ENCODE measurements at regions not wholly inside any gene's neighbourhood (a gene's known extent, or its start where the extent isn't known, plus 50 kb on each side); places are given as distances from the start of the nearest gene placed in this dataset.
A peak's percentile ranks its signal among the peaks of the same experiment; 100 is the strongest.
"Not testable (repeated sequence)": the region's sequence is repeated elsewhere in the genome, so short reads cannot be mapped to it uniquely, and the experiment has no call there.

- DNase-seq: no peak
Measured at GRCh38 chr5:42894057-42894456, 82.4 kb upstream of the SELENOP start.

GRCh38 chr5:42889311-42889933, 77.7 kb upstream of the SELENOP start:
- peak; percentile 75 for DNase-seq

GRCh38 chr5:42888771-42889170, 77.1 kb upstream of the SELENOP start:
- DNase-seq: no peak

- DNase-seq: no peak
Measured at GRCh38 chr5:42887575-42887974, 75.9 kb upstream of the SELENOP start.

GRCh38 chr5:42887097-42887496, 75.4 kb upstream of the SELENOP start:
- no peak for DNase-seq

- DNase-seq: no peak
Measured at GRCh38 chr5:42886635-42887034, 74.9 kb upstream of the SELENOP start.

- DNase-seq: no peak
Measured at GRCh38 chr5:42884326-42884725, 72.6 kb upstream of the SELENOP start.

GRCh38 chr5:42881416-42882117, 69.9 kb upstream of the SELENOP start:
- DNase-seq: no peak

- DNase-seq: no peak
Measured at GRCh38 chr5:42880496-42881150, 68.9 kb upstream of the SELENOP start.

- DNase-seq: no peak
Measured at GRCh38 chr5:42879291-42879690, 67.6 kb upstream of the SELENOP start.

GRCh38 chr5:42878550-42878949, 66.9 kb upstream of the SELENOP start:
- no peak for DNase-seq

- DNase-seq: no peak
Measured at GRCh38 chr5:42878041-42878440, 66.3 kb upstream of the SELENOP start.

GRCh38 chr5:42877431-42877830, 65.7 kb upstream of the SELENOP start:
- DNase-seq: no peak

- no peak for DNase-seq
Measured at GRCh38 chr5:42876375-42876844, 64.7 kb upstream of the SELENOP start.

- DNase-seq: no peak
Measured at GRCh38 chr5:42875785-42876374, 64.2 kb upstream of the SELENOP start.

- no peak for DNase-seq
Measured at GRCh38 chr5:42875211-42875610, 63.5 kb upstream of the SELENOP start.

GRCh38 chr5:42874621-42875198, 63.0 kb upstream of the SELENOP start:
- DNase-seq: no peak

GRCh38 chr5:42872865-42873264, 61.2 kb upstream of the SELENOP start:
- no peak for DNase-seq

GRCh38 chr5:42870882-42871418, 59.3 kb upstream of the SELENOP start:
- no peak for DNase-seq

- not testable (repeated sequence) for DNase-seq
Measured at GRCh38 chr5:42868417-42868816, 56.7 kb upstream of the SELENOP start.

- DNase-seq: not testable (repeated sequence)
Measured at GRCh38 chr5:42864749-42865148, 53.1 kb upstream of the SELENOP start.
